ENCODE measurements at regions not wholly inside any gene's neighbourhood (a gene's known extent, or its start where the extent isn't known, plus 50 kb on each side); places are given as distances from the start of the nearest gene placed in this dataset.

DNA sequence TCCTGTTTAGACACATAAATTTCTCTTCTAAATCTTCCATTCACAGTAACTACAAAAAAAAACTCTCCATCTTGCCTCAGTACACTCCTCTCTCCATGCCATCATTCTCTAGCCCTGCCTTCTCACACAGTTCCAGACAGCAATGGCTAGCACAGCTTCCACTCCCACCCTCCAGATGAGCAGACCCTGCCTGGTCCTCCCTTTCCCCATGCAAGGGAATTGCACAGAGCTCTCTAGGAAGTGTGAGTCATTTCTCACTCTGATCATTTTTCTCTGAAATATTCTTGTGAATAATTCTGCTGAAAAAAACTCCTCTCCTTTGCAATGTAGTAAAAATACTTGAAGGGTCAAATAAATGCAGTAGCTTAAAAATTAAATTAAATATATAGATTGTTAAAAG is 170.6 kb downstream of the BMP4 start:
- TF ChIP-seq, protein P1, sequence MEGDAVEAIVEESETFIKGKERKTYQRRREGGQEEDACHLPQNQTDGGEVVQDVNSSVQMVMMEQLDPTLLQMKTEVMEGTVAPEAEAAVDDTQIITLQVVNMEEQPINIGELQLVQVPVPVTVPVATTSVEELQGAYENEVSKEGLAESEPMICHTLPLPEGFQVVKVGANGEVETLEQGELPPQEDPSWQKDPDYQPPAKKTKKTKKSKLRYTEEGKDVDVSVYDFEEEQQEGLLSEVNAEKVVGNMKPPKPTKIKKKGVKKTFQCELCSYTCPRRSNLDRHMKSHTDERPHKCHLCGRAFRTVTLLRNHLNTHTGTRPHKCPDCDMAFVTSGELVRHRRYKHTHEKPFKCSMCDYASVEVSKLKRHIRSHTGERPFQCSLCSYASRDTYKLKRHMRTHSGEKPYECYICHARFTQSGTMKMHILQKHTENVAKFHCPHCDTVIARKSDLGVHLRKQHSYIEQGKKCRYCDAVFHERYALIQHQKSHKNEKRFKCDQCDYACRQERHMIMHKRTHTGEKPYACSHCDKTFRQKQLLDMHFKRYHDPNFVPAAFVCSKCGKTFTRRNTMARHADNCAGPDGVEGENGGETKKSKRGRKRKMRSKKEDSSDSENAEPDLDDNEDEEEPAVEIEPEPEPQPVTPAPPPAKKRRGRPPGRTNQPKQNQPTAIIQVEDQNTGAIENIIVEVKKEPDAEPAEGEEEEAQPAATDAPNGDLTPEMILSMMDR (IDR thresholded peaks at IDR 0.05; ENCODE audit: extremely low read depth, missing control alignments), result no peak
- DNase-seq (ENCODE audit: low spot score), result no peak

DNA sequence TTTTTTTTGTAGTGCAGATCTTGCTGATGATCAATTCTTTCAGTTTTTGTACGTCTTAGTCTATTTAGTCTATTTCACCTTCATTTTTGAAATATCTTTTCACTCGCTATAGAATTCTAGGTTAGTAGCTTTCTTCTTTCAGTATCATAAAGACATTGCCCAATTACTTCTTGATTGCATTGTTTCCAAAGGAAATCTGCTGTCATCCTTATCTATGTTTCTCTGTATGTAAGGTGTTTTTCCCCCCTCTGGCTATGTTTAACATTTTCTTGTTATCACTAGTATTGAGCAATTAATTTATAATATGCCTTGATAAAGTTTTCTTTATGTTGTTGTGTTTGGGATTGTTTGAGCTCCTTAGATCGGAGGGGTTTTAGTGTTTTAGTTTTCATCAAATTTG is 171.9 kb downstream of the BMP4 start:
- TF ChIP-seq, protein P1 (IDR thresholded peaks at IDR 0.05; ENCODE audit: extremely low read depth, missing control alignments), result no peak
- DNase-seq (ENCODE audit: low spot score), result no peak

DNA sequence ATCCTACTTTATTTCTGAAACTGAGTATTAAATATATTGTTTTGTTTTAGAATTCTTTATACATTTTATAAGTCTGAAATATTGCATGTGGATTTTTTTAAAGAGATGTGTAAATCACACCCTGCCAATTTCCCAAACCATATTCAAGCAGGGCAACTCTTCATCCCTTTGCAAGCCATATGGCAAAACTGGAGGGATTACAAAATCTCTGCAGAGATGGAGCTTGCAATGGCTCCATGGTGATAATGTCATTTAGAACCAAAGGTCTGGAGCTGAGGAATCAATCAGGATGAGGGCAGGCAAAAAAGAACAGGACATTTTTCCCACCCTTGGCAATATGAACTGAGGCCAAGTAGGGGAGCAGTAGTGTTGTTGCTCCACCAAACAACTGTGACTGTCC is 173.4 kb downstream of the BMP4 start:
- DNase-seq (ENCODE audit: low spot score), result no peak
- TF ChIP-seq, protein P1 (IDR thresholded peaks at IDR 0.05; ENCODE audit: extremely low read depth, missing control alignments), result no peak

DNA sequence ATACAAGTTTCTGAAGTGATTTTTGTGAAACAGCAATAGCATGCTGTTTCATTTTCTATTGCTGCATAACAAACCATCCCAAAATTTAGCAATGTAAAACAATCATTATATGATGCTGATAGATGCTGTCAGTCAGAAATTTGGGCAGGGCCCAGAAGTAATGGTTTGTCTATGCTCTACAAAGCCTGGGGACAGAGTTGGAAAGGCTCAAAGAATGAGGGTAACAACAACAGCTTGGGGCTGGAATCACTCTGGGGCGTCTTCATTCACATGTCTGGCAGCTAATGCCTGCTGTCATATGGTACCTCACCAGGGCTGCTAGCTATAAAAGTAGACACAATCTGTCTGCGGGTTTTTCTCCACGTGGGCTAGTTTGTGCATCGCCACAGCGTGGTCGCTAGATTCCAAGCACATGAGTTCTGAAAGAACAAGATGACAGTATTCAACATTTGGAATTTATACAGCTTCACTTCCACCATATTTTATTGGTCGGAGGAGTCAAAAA is 176.5 kb downstream of the BMP4 start:
- no peak for DNase-seq (ENCODE audit: low spot score)
- TF ChIP-seq, protein P1 (IDR thresholded peaks at IDR 0.05; ENCODE audit: extremely low read depth, missing control alignments), result no peak

DNA sequence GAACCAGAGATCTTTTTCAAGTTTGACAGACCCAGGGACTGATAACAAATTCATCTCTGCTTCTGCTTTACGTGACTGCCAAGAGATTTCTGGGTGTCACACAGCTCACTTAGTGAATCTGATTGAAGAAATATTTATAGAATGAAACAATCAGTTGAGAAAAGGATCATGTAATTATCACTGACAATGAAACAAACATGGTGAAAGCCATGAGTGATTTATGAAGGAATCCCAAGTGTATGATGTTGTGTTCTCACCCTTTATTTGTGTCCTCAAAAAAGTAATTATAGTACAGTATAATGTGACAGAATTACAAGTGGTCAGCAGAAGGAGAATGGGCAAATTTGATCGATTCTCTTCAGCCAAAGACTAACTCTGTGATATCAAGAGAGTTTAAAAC is 177.3 kb downstream of the BMP4 start:
- DNase-seq (ENCODE audit: low spot score), result no peak
- TF ChIP-seq, protein P1 (IDR thresholded peaks at IDR 0.05; ENCODE audit: extremely low read depth, missing control alignments), result no peak

DNA sequence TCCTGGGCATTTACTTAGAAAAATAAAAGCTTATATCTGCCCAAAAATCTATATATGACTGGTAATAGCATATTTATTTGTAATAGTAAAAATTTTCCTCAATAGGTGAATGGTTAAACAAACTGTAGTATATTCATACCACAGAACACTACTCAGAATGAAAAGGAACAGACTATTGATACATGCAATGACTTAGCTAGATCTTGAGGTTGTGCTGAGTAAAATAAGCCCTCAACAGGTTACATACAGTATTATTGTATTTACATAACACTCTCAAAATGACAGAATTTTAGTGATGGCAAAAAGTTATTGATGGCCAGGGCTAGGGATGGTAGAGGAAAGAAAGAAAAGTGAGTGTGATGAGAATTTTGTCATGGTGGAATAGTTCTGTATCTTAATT is 178.4 kb downstream of the BMP4 start:
- TF ChIP-seq, protein P1 (IDR thresholded peaks at IDR 0.05; ENCODE audit: extremely low read depth, missing control alignments), result no peak
- no peak for DNase-seq (ENCODE audit: low spot score)

DNA sequence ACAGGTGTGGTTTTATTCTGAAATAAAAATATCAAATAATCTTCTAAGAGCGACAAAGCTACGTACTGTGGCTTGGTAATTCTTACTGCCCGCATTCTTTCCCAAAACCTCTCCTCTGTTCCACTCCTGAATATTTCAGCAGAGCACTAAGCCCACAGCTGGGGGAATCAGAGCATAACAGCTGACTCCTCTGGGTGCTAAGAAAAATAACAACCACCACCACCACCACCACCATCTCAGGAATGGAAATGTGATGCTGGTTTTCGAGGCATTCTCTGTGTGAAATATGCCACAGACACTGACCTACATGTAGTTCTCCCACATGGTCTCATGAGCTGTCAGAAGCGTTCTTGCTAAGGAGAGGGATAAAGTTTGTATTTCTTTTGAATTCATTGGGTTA is 183.7 kb downstream of the BMP4 start:
- no peak for DNase-seq (ENCODE audit: low spot score)
- TF ChIP-seq, protein P1 (IDR thresholded peaks at IDR 0.05; ENCODE audit: extremely low read depth, missing control alignments), result no peak

Measured in GM20000 (cell line).